SK-N-SH (cell line): ENCODE measurements at regions not wholly inside any gene's neighbourhood (a gene's known extent, or its start where the extent isn't known, plus 50 kb on each side); places are given as distances from the start of the nearest gene placed in this dataset.

Source experiments
- CTCF ChIA-PET: fragments of 300-600, 350-600 bp; formaldehyde crosslinking; extraction: SDS; loops from one replicate; lab custom pipeline; 2021; lab: Yijun Ruan, JAX
- POLR2A ChIA-PET: fragments of 350-600 bp; sonication (Branson Sonifier 250); formaldehyde crosslinking; extraction: SDS; loops from one replicate; lab custom pipeline; 2020; ENCODE audit warnings: antibody characterized with exemption, inconsistent platforms; lab: Yijun Ruan, JAX
- DNase-seq: peaks from one replicate; pipeline ENCODE4 v3.0.0; 2012
- H2AFZ ChIP-seq: fragments of 200-600 bp; sonication (generic); 2 replicates; pipeline ENCODE4 v1.8.1; 2016; ENCODE audit warnings: antibody characterized with exemption, mild to moderate bottlenecking, low read depth
- H3F3A ChIP-seq: fragments of 200-600 bp; sonication (generic); replicated peaks from 2 replicates; pipeline ENCODE3; 2016; ENCODE audit warnings: antibody characterized with exemption, mild to moderate bottlenecking; ENCODE audit not compliant: insufficient read depth
- H3K27ac ChIP-seq, 2 experiments: fragments of 200-500 bp in 1 of 2; fragments of 200-600 bp in 1 of 2; sonication (Bioruptor generic) in 1 of 2; sonication (generic), shearing (Covaris generic) in 1 of 2; 2 replicates each; pipeline versions ENCODE4 v1.5.1 to v1.6.1; 2014 to 2016; ENCODE audit warnings: low read depth in 2 of 2, inconsistent platforms in 1 of 2, low read length in 1 of 2, mild to moderate bottlenecking in 1 of 2, mixed read lengths in 1 of 2
- H3K27me3 ChIP-seq: fragments of 200-600 bp; sonication (generic), shearing (Covaris generic); 2 replicates; pipeline ENCODE4 v1.6.1; 2016; ENCODE audit warnings: mixed run types; ENCODE audit not compliant: insufficient read depth
- H3K36me3 ChIP-seq, 2 experiments: fragments of 200-500 bp in 1 of 2; fragments of 200-600 bp in 1 of 2; sonication (Bioruptor generic) in 1 of 2; sonication (generic) in 1 of 2; replicated peaks in 1 of 2; 2 replicates each; pipeline versions ENCODE3 to v1.5.1; 2014 to 2016; ENCODE audit warnings: low read length in 1 of 2, mild to moderate bottlenecking in 1 of 2; ENCODE audit not compliant: insufficient read depth in 2 of 2, control insufficient read depth in 1 of 2
- H3K4me1 ChIP-seq, 2 experiments: fragments of 200-500 bp in 1 of 2; fragments of 200-600 bp in 1 of 2; sonication (Bioruptor generic) in 1 of 2; sonication (generic), shearing (Covaris generic) in 1 of 2; 2 replicates each; pipeline versions ENCODE4 v1.5.1 to v1.6.1; 2014 to 2016; ENCODE audit warnings: low read depth in 1 of 2, low read length in 1 of 2, mixed run types in 1 of 2; ENCODE audit not compliant: insufficient read depth in 2 of 2, control insufficient read depth in 1 of 2
- H3K4me2 ChIP-seq: fragments of 200-600 bp; sonication (generic), shearing (Covaris generic); 2 replicates; pipeline ENCODE4 v1.6.1; 2017; ENCODE audit warnings: mixed run types
- H3K4me3 ChIP-seq, 2 experiments: fragments of 200-500 bp in 1 of 2; fragments of 200-600 bp in 1 of 2; sonication (Bioruptor generic) in 1 of 2; sonication (generic), shearing (Covaris generic) in 1 of 2; 2 replicates each; pipeline versions ENCODE4 v1.5.1 to v1.8.1; 2014 to 2016; ENCODE audit warnings: low read depth in 2 of 2, inconsistent platforms in 1 of 2, low read length in 1 of 2, mild to moderate bottlenecking in 1 of 2, mixed read lengths in 1 of 2, moderate library complexity in 1 of 2
- H3K79me2 ChIP-seq: fragments of 200-600 bp; sonication (generic); 2 replicates; pipeline ENCODE4 v1.8.1; 2017; ENCODE audit warnings: mild to moderate bottlenecking; ENCODE audit not compliant: insufficient read depth
- H3K9ac ChIP-seq: fragments of 200-600 bp; sonication (generic); 2 replicates; pipeline ENCODE4 v1.6.1; 2017; ENCODE audit warnings: mixed run types
- H3K9me2 ChIP-seq: fragments of 200-600 bp; sonication (generic); 2 replicates; pipeline ENCODE4 v1.6.1; 2017; ENCODE audit warnings: mixed run types
- H3K9me3 ChIP-seq: fragments of 200-600 bp; sonication (generic); 2 replicates; pipeline ENCODE4 v1.6.1; 2017; ENCODE audit warnings: mixed run types, mild to moderate bottlenecking, moderate library complexity
- H4K20me1 ChIP-seq: fragments of 200-600 bp; sonication (generic); 2 replicates; pipeline ENCODE4 v1.6.1; 2017; ENCODE audit warnings: mild to moderate bottlenecking, mixed run types; ENCODE audit not compliant: insufficient read depth
- ELF1 ChIP-seq: IDR thresholded peaks from 2 replicates; pipeline ENCODE4 v1.4.0; 2012
- EP300 ChIP-seq, 2 experiments: IDR thresholded peaks; 2 replicates each; pipeline versions ENCODE4 v1.4.0 to v1.6.1; 2012; ENCODE audit warnings: borderline replicate concordance in 1 of 2, low read depth in 1 of 2, low read length in 1 of 2
- FOSL2 ChIP-seq: IDR thresholded peaks from 2 replicates; pipeline ENCODE4 v1.4.0; 2012; ENCODE audit warnings: low read depth, mild to moderate bottlenecking, moderate library complexity, borderline replicate concordance
- FOXJ3 ChIP-seq: sonication (generic); formaldehyde crosslinking; IDR thresholded peaks from 2 replicates; pipeline ENCODE4 v1.5.1; 2020; ENCODE audit warnings: mild to moderate bottlenecking, missing genetic modification reagents
- FOXM1 ChIP-seq: IDR thresholded peaks from 2 replicates; pipeline ENCODE4 v1.4.0; 2012; ENCODE audit warnings: low read depth, mild to moderate bottlenecking
- GATA2 ChIP-seq: sonication (generic); formaldehyde crosslinking; IDR thresholded peaks from 2 replicates; pipeline ENCODE4 v1.5.0; 2020; ENCODE audit warnings: mild to moderate bottlenecking, missing genetic modification reagents
- JUND ChIP-seq: IDR thresholded peaks from 2 replicates; pipeline ENCODE4 v1.4.0; 2012
- MXI1 ChIP-seq: IDR thresholded peaks from 2 replicates; pipeline ENCODE4 v1.6.1; 2012; ENCODE audit warnings: mild to moderate bottlenecking, low read depth, low read length, improper control_type of control experiment
- NFIC ChIP-seq: IDR thresholded peaks from 2 replicates; pipeline ENCODE4 v1.4.0; 2012; ENCODE audit warnings: borderline replicate concordance
- NRF1 ChIP-seq: IDR thresholded peaks from 2 replicates; pipeline ENCODE4 v1.6.1; 2012; ENCODE audit warnings: low read depth, mild to moderate bottlenecking, low read length
- POLR2AphosphoS5 ChIP-seq: IDR thresholded peaks from 2 replicates; pipeline ENCODE4 v1.6.1; 2012; ENCODE audit warnings: low read depth, low read length
- RCOR1 ChIP-seq: fragments of 150-350 bp; IDR thresholded peaks from 2 replicates; pipeline ENCODE4 v1.6.1; 2017; ENCODE audit warnings: antibody characterized with exemption, low read length
- RFX5 ChIP-seq: IDR thresholded peaks from 2 replicates; pipeline ENCODE4 v1.6.1; 2012; ENCODE audit warnings: mild to moderate bottlenecking, improper control_type of control experiment, low read length
- RXRA ChIP-seq: IDR thresholded peaks from 2 replicates; pipeline ENCODE4 v1.4.0; 2012; ENCODE audit warnings: low read depth, mild to moderate bottlenecking, borderline replicate concordance
- TCF12 ChIP-seq: IDR thresholded peaks from 2 replicates; pipeline ENCODE4 v1.4.0; 2012
- YY1 ChIP-seq: IDR thresholded peaks from 2 replicates; pipeline ENCODE4 v1.4.0; 2012; ENCODE audit warnings: low read depth, mild to moderate bottlenecking
- WGBS: methylation state at CpG from one replicate; pipeline ENCODE4 v1.1.6; 2017; ENCODE audit warnings: low lambda C conversion rate; 5-methylcytosine and 5-hydroxymethylcytosine counted together
- TF ChIP-seq, protein P1 (sequence below): IDR thresholded peaks from 2 replicates; pipeline ENCODE4 v1.4.0; 2012; ENCODE audit warnings: low read depth, borderline replicate concordance
- TF ChIP-seq, protein P2 (sequence below): IDR thresholded peaks from 2 replicates; pipeline ENCODE4 v1.6.1; 2012; ENCODE audit warnings: mild to moderate bottlenecking, low read depth, low read length, moderate library complexity
- TF ChIP-seq, protein P3 (sequence below): IDR thresholded peaks from 2 replicates; pipeline ENCODE4 v1.4.0; 2012; ENCODE audit warnings: low read depth
- TF ChIP-seq, protein P4 (sequence below): fragments of 150-350 bp; IDR thresholded peaks from 2 replicates; pipeline ENCODE4 v1.6.1; 2017; ENCODE audit warnings: antibody characterized with exemption, low read length, low read depth, borderline replicate concordance

DNA sequence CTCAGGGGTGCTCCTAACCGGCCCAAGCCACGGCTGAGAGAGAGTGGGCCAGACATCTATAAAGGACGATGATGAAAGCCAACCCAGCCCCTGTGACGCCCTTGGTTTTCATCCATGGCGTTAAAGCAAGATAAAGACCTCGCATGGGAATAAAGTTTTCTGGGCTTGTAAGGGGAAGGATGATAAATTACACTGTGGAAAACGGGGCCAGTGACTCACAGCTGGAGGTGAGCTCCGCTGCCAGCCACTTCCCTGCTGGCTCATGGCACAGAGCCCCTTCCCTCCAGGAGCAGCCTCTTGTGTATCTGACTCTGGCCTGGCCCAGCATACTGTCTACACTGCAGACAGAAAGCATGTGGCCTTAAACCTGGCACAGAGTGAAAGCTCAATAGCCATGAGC lies 503.2 kb upstream of the B3GAT1 start:
- CTCF ChIA-PET = interaction anchor here (0.8 to 1.7 kb wide), 2 partner anchors 11 to 49 kb away, joined by 3 to 4 read pairs; no protein-coding TSS in a partner anchor
- TF ChIP-seq TCF12 = no peak
- TF ChIP-seq, protein P1, sequence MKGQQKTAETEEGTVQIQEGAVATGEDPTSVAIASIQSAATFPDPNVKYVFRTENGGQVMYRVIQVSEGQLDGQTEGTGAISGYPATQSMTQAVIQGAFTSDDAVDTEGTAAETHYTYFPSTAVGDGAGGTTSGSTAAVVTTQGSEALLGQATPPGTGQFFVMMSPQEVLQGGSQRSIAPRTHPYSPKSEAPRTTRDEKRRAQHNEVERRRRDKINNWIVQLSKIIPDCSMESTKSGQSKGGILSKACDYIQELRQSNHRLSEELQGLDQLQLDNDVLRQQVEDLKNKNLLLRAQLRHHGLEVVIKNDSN = no peak
- no peak for TF ChIP-seq FOXJ3 (CRISPR knock-in tag)
- no peak for TF ChIP-seq NFIC
- WGBS = 18% methylated on average over 8 of the region's 8 CpGs

DNA sequence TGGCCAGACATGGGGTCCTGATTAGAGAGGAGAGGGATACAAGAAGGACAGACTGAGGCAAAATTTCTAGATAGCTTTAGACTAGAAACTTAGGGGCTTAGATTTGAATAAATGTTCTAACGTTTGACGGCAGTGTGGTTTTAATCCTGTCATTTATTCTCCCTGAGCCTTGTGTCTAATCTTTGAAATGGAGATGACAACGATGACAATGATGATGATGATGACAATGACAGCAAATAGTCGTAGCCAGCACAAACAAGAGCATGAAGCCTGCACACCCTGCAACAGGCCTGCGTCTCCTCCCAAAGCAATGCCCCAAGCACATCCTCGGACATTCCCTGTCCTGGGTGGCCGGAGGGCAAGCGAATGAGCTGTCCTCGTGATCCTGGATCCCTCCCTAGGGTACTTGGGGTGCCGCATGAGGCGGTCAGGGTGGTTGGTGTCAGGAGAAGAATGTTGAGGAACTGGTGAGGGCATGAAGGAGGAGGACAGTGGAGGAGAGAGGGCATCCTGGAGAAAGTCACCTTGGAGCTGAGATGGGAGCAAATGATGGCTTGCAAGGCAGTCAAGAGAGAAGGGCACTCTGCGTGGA lies 502.1 kb upstream of the B3GAT1 start:
- H2AFZ ChIP-seq = no peak overlapping the region
- H3K27me3 ChIP-seq = no peaks in the 10 kb centered on the region
- no peak overlapping the region for H3K9ac ChIP-seq
- no peak for DNase-seq
- H3K4me2 ChIP-seq = no peak overlapping the region
- no peaks in the 10 kb centered on the region for H4K20me1 ChIP-seq
- no peaks in the 10 kb centered on the region for H3F3A ChIP-seq
- no peak overlapping the region for H3K27ac ChIP-seq
- H3K4me1 ChIP-seq = peaks cover 0 to 20% of the 10 kb centered on the region in 2 experiments; a peak in 2 of 4 replicates
- no peaks in the 10 kb centered on the region for H3K79me2 ChIP-seq
- no peaks in the 10 kb centered on the region for H3K36me3 ChIP-seq
- TF ChIP-seq RFX5 (no peak), FOXM1 (no peak), NFIC (no peak), FOSL2 (no peak), EP300 (IDR thresholded peaks at IDR 0.05; ENCODE audit: borderline replicate concordance in 1 of 2, low read depth in 1 of 2, low read length in 1 of 2) (no peak), TCF12 (no peak), JUND (no peak), YY1 (no peak), MXI1 (no peak), GATA2 (CRISPR knock-in tag) (no peak), NRF1 (no peak), RXRA (no peak), POLR2AphosphoS5 (no peak), ELF1 (no peak), RCOR1 (no peak)
- TF ChIP-seq, protein P2, sequence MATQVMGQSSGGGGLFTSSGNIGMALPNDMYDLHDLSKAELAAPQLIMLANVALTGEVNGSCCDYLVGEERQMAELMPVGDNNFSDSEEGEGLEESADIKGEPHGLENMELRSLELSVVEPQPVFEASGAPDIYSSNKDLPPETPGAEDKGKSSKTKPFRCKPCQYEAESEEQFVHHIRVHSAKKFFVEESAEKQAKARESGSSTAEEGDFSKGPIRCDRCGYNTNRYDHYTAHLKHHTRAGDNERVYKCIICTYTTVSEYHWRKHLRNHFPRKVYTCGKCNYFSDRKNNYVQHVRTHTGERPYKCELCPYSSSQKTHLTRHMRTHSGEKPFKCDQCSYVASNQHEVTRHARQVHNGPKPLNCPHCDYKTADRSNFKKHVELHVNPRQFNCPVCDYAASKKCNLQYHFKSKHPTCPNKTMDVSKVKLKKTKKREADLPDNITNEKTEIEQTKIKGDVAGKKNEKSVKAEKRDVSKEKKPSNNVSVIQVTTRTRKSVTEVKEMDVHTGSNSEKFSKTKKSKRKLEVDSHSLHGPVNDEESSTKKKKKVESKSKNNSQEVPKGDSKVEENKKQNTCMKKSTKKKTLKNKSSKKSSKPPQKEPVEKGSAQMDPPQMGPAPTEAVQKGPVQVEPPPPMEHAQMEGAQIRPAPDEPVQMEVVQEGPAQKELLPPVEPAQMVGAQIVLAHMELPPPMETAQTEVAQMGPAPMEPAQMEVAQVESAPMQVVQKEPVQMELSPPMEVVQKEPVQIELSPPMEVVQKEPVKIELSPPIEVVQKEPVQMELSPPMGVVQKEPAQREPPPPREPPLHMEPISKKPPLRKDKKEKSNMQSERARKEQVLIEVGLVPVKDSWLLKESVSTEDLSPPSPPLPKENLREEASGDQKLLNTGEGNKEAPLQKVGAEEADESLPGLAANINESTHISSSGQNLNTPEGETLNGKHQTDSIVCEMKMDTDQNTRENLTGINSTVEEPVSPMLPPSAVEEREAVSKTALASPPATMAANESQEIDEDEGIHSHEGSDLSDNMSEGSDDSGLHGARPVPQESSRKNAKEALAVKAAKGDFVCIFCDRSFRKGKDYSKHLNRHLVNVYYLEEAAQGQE = no peak
- TF ChIP-seq, protein P3, sequence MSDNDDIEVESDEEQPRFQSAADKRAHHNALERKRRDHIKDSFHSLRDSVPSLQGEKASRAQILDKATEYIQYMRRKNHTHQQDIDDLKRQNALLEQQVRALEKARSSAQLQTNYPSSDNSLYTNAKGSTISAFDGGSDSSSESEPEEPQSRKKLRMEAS = no peak
- TF ChIP-seq, protein P4, sequence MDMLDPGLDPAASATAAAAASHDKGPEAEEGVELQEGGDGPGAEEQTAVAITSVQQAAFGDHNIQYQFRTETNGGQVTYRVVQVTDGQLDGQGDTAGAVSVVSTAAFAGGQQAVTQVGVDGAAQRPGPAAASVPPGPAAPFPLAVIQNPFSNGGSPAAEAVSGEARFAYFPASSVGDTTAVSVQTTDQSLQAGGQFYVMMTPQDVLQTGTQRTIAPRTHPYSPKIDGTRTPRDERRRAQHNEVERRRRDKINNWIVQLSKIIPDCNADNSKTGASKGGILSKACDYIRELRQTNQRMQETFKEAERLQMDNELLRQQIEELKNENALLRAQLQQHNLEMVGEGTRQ = no peak
- ChIA-PET POLR2A (no interaction called here), CTCF (interaction anchor here (1.1 to 1.7 kb wide), 2 partner anchors 46 to 48 kb away, joined by 3 to 4 read pairs; no protein-coding TSS in a partner anchor)
- no peaks in the 10 kb centered on the region for H3K9me2 ChIP-seq
- 49% methylated on average over 10 of the region's 12 CpGs for WGBS
- H3K4me3 ChIP-seq = no peak overlapping the region
- H3K9me3 ChIP-seq = no peaks in the 10 kb centered on the region; the same call in 1 of the 2 replicates

More for the DNA sequence above, 503.2 kb upstream of the B3GAT1 start:
- no peak overlapping the region for H2AFZ ChIP-seq
- POLR2A ChIA-PET = no interaction called here
- H3K4me1 ChIP-seq = peaks cover 0 to 20% of the 10 kb centered on the region in 2 experiments; a peak in 2 of 4 replicates
- H4K20me1 ChIP-seq = no peaks in the 10 kb centered on the region
- no peaks in the 10 kb centered on the region for H3F3A ChIP-seq
- H3K9ac ChIP-seq = no peak overlapping the region
- H3K4me3 ChIP-seq = no peak overlapping the region
- H3K79me2 ChIP-seq = no peaks in the 10 kb centered on the region
- no peaks in the 10 kb centered on the region for H3K36me3 ChIP-seq
- no peaks in the 10 kb centered on the region; the same call in 1 of the 2 replicates for H3K9me3 ChIP-seq
- H3K9me2 ChIP-seq = no peaks in the 10 kb centered on the region
- H3K4me2 ChIP-seq = no peak overlapping the region
- H3K27me3 ChIP-seq = no peaks in the 10 kb centered on the region
- DNase-seq = no peak
- no peak overlapping the region for H3K27ac ChIP-seq
